H9 (cell line): ENCODE measurements at regions not wholly inside any gene's neighbourhood (a gene's known extent, or its start where the extent isn't known, plus 50 kb on each side); places are given as distances from the start of the nearest gene placed in this dataset.

Experiments
- DNase-seq: peaks from one replicate; pipeline ENCODE4 v3.0.0-alpha.2; 2017
- H2AFZ ChIP-seq: one replicate; pipeline ENCODE4 v1.6.1; 2013; ENCODE audit warnings: mild to moderate bottlenecking, low read length, control low read depth, moderate library complexity
- H2AK5ac ChIP-seq: 2 replicates; pipeline ENCODE4 v1.6.1; 2013; ENCODE audit warnings: low read length, control low read depth, mixed read lengths; ENCODE audit not compliant: insufficient read length
- H2BK120ac ChIP-seq: one replicate; pipeline ENCODE4 v1.6.1; 2013; ENCODE audit warnings: low read depth, mild to moderate bottlenecking, low read length, control low read depth, inconsistent platforms; ENCODE audit not compliant: poor library complexity, severe bottlenecking
- H2BK12ac ChIP-seq: 2 replicates; pipeline ENCODE4 v1.6.1; 2013; ENCODE audit warnings: low read length, control low read depth, mixed read lengths, low read depth; ENCODE audit not compliant: insufficient read length
- H2BK15ac ChIP-seq: 2 replicates; pipeline ENCODE4 v1.6.1; 2013; ENCODE audit warnings: low read depth, low read length, control low read depth
- H2BK20ac ChIP-seq: one replicate; pipeline ENCODE4 v1.6.1; 2013; ENCODE audit warnings: low read depth, mild to moderate bottlenecking, low read length, control low read depth, inconsistent platforms; ENCODE audit not compliant: poor library complexity, severe bottlenecking
- H2BK5ac ChIP-seq: 2 replicates; pipeline ENCODE4 v1.6.1; 2013; ENCODE audit warnings: low read length, control low read depth, mixed read lengths; ENCODE audit not compliant: insufficient read length
- H3K14ac ChIP-seq: 2 replicates; pipeline ENCODE4 v1.6.1; 2013; ENCODE audit warnings: low read length, control low read depth; ENCODE audit not compliant: insufficient read depth
- H3K18ac ChIP-seq: 2 replicates; pipeline ENCODE4 v1.6.1; 2013; ENCODE audit warnings: low read depth, mild to moderate bottlenecking, mixed read lengths, low read length, control low read depth; ENCODE audit not compliant: insufficient read length
- H3K23ac ChIP-seq: 2 replicates; pipeline ENCODE4 v1.6.1; 2013; ENCODE audit warnings: low read length, control low read depth, mixed read lengths, low read depth; ENCODE audit not compliant: insufficient read length
- H3K23me2 ChIP-seq: 2 replicates; pipeline ENCODE4 v1.6.1; 2013; ENCODE audit warnings: low read depth, mild to moderate bottlenecking, mixed read lengths, low read length, control low read depth; ENCODE audit not compliant: insufficient read length, poor library complexity, severe bottlenecking
- H3K27ac ChIP-seq: 2 replicates; pipeline ENCODE4 v1.5.1; 2013; ENCODE audit warnings: low read length, control low read depth, mixed read lengths, low read depth; ENCODE audit not compliant: insufficient read length
- H3K27me3 ChIP-seq: 2 replicates; pipeline ENCODE4 v1.6.1; 2013; ENCODE audit warnings: low read length, control low read depth, inconsistent platforms; ENCODE audit not compliant: insufficient read depth
- H3K4ac ChIP-seq: 2 replicates; pipeline ENCODE4 v1.6.1; 2013; ENCODE audit warnings: low read depth, mild to moderate bottlenecking, control low read depth, inconsistent platforms, low read length, moderate library complexity
- H3K4me1 ChIP-seq: 2 replicates; pipeline ENCODE4 v1.6.1; 2013; ENCODE audit warnings: low read length, control low read depth, inconsistent platforms; ENCODE audit not compliant: insufficient read depth
- H3K4me2 ChIP-seq: 2 replicates; pipeline ENCODE4 v1.6.1; 2013; ENCODE audit warnings: low read length, control low read depth, mixed read lengths; ENCODE audit not compliant: insufficient read length, insufficient read depth
- H3K56ac ChIP-seq: 2 replicates; pipeline ENCODE4 v1.6.1; 2013; ENCODE audit warnings: low read depth, mild to moderate bottlenecking, mixed read lengths, low read length, control low read depth; ENCODE audit not compliant: insufficient read length
- H3K79me1 ChIP-seq: 2 replicates; pipeline ENCODE4 v1.6.1; 2013; ENCODE audit warnings: low read depth, mild to moderate bottlenecking, moderate library complexity, low read length, control low read depth, inconsistent platforms; ENCODE audit not compliant: insufficient read depth, poor library complexity, severe bottlenecking
- H3K79me2 ChIP-seq: 2 replicates; pipeline ENCODE4 v1.6.1; 2013; ENCODE audit warnings: low read length, control low read depth, inconsistent platforms; ENCODE audit not compliant: insufficient read depth
- H3K9ac ChIP-seq: 2 replicates; pipeline ENCODE4 v1.6.1; 2013; ENCODE audit warnings: low read length, control low read depth, mixed read lengths; ENCODE audit not compliant: insufficient read length; ENCODE audit errors: extremely low read depth
- H3K9me3 ChIP-seq: one replicate; pipeline ENCODE4 v1.6.1; 2013; ENCODE audit warnings: low read depth, low read length, inconsistent platforms; ENCODE audit not compliant: control insufficient read depth
- H3T11ph ChIP-seq: one replicate; pipeline ENCODE4 v1.6.1; 2013; ENCODE audit warnings: mild to moderate bottlenecking, low read length, control low read depth, inconsistent platforms
- H4K20me1 ChIP-seq: one replicate; pipeline ENCODE4 v1.6.1; 2013; ENCODE audit not compliant: control insufficient read depth, insufficient read length, insufficient read depth
- H4K5ac ChIP-seq: 2 replicates; pipeline ENCODE4 v1.6.1; 2013; ENCODE audit warnings: low read depth, mild to moderate bottlenecking, mixed read lengths, low read length, control low read depth; ENCODE audit not compliant: insufficient read length
- H4K8ac ChIP-seq: replicated peaks from 2 replicates; pipeline ENCODE4 v1.6.1; 2013; ENCODE audit warnings: low read length, control low read depth, mixed read lengths, low read depth; ENCODE audit not compliant: insufficient read length
- H4K91ac ChIP-seq: 2 replicates; pipeline ENCODE4 v1.6.1; 2013; ENCODE audit warnings: low read depth, mild to moderate bottlenecking, moderate library complexity, mixed read lengths, low read length, control low read depth; ENCODE audit not compliant: insufficient read length
- H3K27ac Mint-ChIP-seq, 3 experiments: 2 replicates in 2 of 3; 3 replicates in 1 of 3; pipeline ENCODE4 v1.8.0; 2020 to 2021; ENCODE audit warnings: mixed read lengths in 3 of 3, mild to moderate bottlenecking in 1 of 3, moderate library complexity in 1 of 3
- H3K27me3 Mint-ChIP-seq: 2 replicates; pipeline ENCODE4 v1.8.0; 2021; ENCODE audit warnings: low read depth, mild to moderate bottlenecking, moderate library complexity, mixed read lengths
- H3K36me3 Mint-ChIP-seq, 3 experiments: 2 replicates in 2 of 3; 3 replicates in 1 of 3; pipeline ENCODE4 v1.8.0; 2020 to 2021; ENCODE audit warnings: low read depth in 3 of 3, mixed read lengths in 3 of 3; ENCODE audit not compliant: insufficient read depth in 1 of 3
- H3K4me1 Mint-ChIP-seq, 2 experiments: 2 replicates each; pipeline ENCODE4 v1.8.0; 2020; ENCODE audit warnings: mixed read lengths in 2 of 2
- H3K4me3 Mint-ChIP-seq, 2 experiments: 2 replicates in 1 of 2; 3 replicates in 1 of 2; pipeline ENCODE4 v1.8.0; 2020 to 2021; ENCODE audit warnings: mild to moderate bottlenecking in 2 of 2, mixed read lengths in 2 of 2, moderate library complexity in 1 of 2
- H3K9me3 Mint-ChIP-seq, 2 experiments: 2 replicates in 1 of 2; 3 replicates in 1 of 2; pipeline ENCODE4 v1.8.0; 2020; ENCODE audit warnings: mild to moderate bottlenecking in 2 of 2, mixed read lengths in 2 of 2, moderate library complexity in 1 of 2
- CTCF ChIP-seq: fragments of 200-600 bp; sonication (generic); conservative IDR thresholded peaks from 3 replicates; pipeline ENCODE4 v1.8.0; 2021; ENCODE audit warnings: antibody characterized with exemption, mild to moderate bottlenecking
- WGBS: extraction: QIAGEN DNeasy Blood & Tissue Kit; methylation state at CpG from one replicate; pipeline ENCODE4 v1.1.7; 2013; ENCODE audit warnings: missing lambda C conversion rate, low lambda C conversion rate, mixed read lengths; ENCODE audit not compliant: insufficient read length; ENCODE audit errors: extremely low coverage; 5-methylcytosine and 5-hydroxymethylcytosine counted together

GRCh38 chr4:66355328-66355727 is 685.0 kb upstream of the EPHA5 start:
- no peak overlapping the region for H3K4ac ChIP-seq
- no peak overlapping the region for H3K18ac ChIP-seq
- H4K20me1 ChIP-seq: no peaks in the 10 kb centered on the region
- no peak overlapping the region for H3K4me3 Mint-ChIP-seq
- H3K36me3 Mint-ChIP-seq: no peaks in the 10 kb centered on the region
- H3K4me1 ChIP-seq: no peaks in the 10 kb centered on the region
- H3K27ac ChIP-seq: no peak overlapping the region
- no peaks in the 10 kb centered on the region for H3K27me3 ChIP-seq
- no peak overlapping the region for H2BK20ac ChIP-seq
- no peak overlapping the region for H2BK12ac ChIP-seq
- H3T11ph ChIP-seq: no peak overlapping the region
- no peaks in the 10 kb centered on the region for H3K79me2 ChIP-seq
- no peak overlapping the region for H4K5ac ChIP-seq
- no peak overlapping the region for H2BK120ac ChIP-seq
- WGBS: no CpG with 5 or more reads among the region's 2 CpGs
- no peak overlapping the region for H3K4me2 ChIP-seq
- no peak overlapping the region for H2BK15ac ChIP-seq
- H2AK5ac ChIP-seq: no peak overlapping the region
- H3K23me2 ChIP-seq: no peaks in the 10 kb centered on the region
- H3K9me3 Mint-ChIP-seq: no peaks in the 10 kb centered on the region
- H4K8ac ChIP-seq: no peak overlapping the region
- H3K9ac ChIP-seq: no peak overlapping the region
- H3K9me3 ChIP-seq: no peaks in the 10 kb centered on the region
- no peak overlapping the region for H3K14ac ChIP-seq
- no peak overlapping the region for H4K91ac ChIP-seq
- no peak for TF ChIP-seq CTCF
- H3K23ac ChIP-seq: no peak overlapping the region
- H3K4me1 Mint-ChIP-seq: peaks cover 11 to 16% of the 10 kb centered on the region in 2 experiments
- no peaks in the 10 kb centered on the region for H3K79me1 ChIP-seq
- no peaks in the 10 kb centered on the region for H3K27me3 Mint-ChIP-seq
- H2BK5ac ChIP-seq: no peak overlapping the region
- DNase-seq: no peak
- no peak overlapping the region for H3K56ac ChIP-seq
- no peak overlapping the region for H2AFZ ChIP-seq
- H3K27ac Mint-ChIP-seq: no peak overlapping the region
